Testis (tissue), 2 donors: ENCODE measurements at regions not wholly inside any gene's neighbourhood (a gene's known extent, or its start where the extent isn't known, plus 50 kb on each side); places are given as distances from the start of the nearest gene placed in this dataset.

Source experiments
- CTCF ChIP-seq, 3 experiments: fragments of 450-650 bp in 2 of 3; fragments of 200-600 bp in 1 of 3; sonication (generic) in 1 of 3; IDR thresholded peaks; one replicate each; pipeline ENCODE4 v1.5.1; 2016 to 2019; ENCODE audit warnings: antibody characterized with exemption in 3 of 3, mild to moderate bottlenecking in 2 of 3, moderate library complexity in 1 of 3
- POLR2A ChIP-seq: fragments of 450-650 bp; IDR thresholded peaks from one replicate; pipeline ENCODE4 v1.6.1; 2017; ENCODE audit warnings: antibody characterized with exemption, mild to moderate bottlenecking, moderate library complexity

- TF ChIP-seq CTCF (IDR thresholded peaks at IDR 0.05) = no peak
- TF ChIP-seq POLR2A = no peak
Measured at GRCh38 chr4:125445525-125445924, 130.8 kb downstream of the FAT4 start.
